ENCODE measurements at regions not wholly inside any gene's neighbourhood (a gene's known extent, or its start where the extent isn't known, plus 50 kb on each side); places are given as distances from the start of the nearest gene placed in this dataset.
A peak's percentile ranks its signal among the peaks of the same experiment; 100 is the strongest.

DNA sequence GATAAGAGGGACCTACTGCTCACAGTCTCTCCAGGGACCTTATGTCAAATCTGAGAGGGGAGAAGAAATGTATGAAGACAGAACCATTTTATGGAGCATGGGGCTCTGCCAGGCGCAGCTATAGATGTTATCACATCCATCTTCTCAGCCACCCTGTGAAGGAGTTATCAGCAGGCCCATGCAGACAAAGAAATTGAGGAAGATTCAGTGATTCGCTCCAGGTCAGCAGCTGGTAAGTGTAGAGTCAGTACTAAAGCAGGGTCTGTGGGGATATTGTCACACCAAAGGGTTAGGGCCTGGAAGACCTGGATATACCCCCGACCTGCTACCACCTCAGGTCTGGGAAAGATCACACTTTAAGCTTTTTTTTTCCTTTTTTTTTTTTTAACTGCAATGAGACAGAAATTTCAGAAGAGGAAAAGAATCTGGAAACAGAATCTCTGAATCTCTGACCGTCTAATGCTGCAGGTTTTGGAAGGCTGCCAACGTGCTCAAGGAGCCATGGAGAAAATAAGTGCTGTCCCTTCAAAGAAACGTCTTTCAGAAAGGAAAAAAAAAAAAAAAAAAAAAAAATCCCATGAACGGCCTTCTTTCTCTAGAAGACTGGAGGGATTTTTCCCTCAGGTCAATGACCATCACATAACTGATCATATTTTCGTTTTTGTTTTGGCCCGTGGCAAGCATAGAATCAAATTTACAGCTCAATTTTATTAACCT, 73.3 kb upstream of the PLEKHG7 start:
- H3K4me1 ChIP-seq, result peaks cover 9% of the 10 kb centered on the region
- H3K9ac ChIP-seq, result no peak overlapping the region
- H3K27ac ChIP-seq, result peak overlapping the region; percentile 56
- H3K27me3 ChIP-seq (ENCODE audit: control insufficient read depth, insufficient read depth, low read length), result no peaks in the 10 kb centered on the region
- no peaks in the 10 kb centered on the region for H3K36me3 ChIP-seq (ENCODE audit: control insufficient read depth, insufficient read depth, low read length)
- H3K4me3 ChIP-seq (ENCODE audit: low read depth, low read length), result no peak overlapping the region
- peak overlapping the region; percentile 81 for H2AFZ ChIP-seq
- H3K79me2 ChIP-seq, result no peaks in the 10 kb centered on the region
- H3K9me3 ChIP-seq (ENCODE audit: control insufficient read depth, low read length), result no peaks in the 10 kb centered on the region
- TF ChIP-seq, protein P1, sequence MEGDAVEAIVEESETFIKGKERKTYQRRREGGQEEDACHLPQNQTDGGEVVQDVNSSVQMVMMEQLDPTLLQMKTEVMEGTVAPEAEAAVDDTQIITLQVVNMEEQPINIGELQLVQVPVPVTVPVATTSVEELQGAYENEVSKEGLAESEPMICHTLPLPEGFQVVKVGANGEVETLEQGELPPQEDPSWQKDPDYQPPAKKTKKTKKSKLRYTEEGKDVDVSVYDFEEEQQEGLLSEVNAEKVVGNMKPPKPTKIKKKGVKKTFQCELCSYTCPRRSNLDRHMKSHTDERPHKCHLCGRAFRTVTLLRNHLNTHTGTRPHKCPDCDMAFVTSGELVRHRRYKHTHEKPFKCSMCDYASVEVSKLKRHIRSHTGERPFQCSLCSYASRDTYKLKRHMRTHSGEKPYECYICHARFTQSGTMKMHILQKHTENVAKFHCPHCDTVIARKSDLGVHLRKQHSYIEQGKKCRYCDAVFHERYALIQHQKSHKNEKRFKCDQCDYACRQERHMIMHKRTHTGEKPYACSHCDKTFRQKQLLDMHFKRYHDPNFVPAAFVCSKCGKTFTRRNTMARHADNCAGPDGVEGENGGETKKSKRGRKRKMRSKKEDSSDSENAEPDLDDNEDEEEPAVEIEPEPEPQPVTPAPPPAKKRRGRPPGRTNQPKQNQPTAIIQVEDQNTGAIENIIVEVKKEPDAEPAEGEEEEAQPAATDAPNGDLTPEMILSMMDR (IDR thresholded peaks at IDR 0.05), result no peak
- peak overlapping the region; percentile 43 for H3K4me2 ChIP-seq (ENCODE audit: low read length)

DNA sequence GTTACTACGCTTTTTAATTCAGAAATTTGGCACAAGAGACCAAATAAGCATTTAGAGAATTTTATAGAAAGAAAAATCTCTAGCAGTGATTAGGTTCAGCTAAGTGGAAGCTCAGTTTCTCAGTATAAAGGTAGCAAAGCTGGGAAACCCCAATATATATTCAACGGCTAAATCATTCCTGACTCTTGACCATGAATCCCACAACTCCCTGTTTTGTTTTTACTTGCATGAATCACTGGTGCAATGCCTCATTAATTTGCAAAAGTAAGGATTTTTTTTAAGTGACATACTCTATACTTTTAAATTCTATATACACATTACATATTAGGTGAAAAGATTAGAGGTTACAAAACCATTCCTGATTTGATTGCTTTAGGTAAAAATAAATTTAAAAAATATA, 74.3 kb upstream of the PLEKHG7 start:
- no peaks in the 10 kb centered on the region for H3K27me3 ChIP-seq (ENCODE audit: control insufficient read depth, insufficient read depth, low read length)
- no peak overlapping the region for H2AFZ ChIP-seq
- no peaks in the 10 kb centered on the region for H3K36me3 ChIP-seq (ENCODE audit: control insufficient read depth, insufficient read depth, low read length)
- no peak overlapping the region for H3K27ac ChIP-seq
- H3K4me3 ChIP-seq (ENCODE audit: low read depth, low read length), result no peak overlapping the region
- no peaks in the 10 kb centered on the region for H3K79me2 ChIP-seq
- no peak overlapping the region for H3K4me2 ChIP-seq (ENCODE audit: low read length)
- TF ChIP-seq, protein P1 (IDR thresholded peaks at IDR 0.05), result no peak
- peaks cover 9% of the 10 kb centered on the region for H3K4me1 ChIP-seq
- no peaks in the 10 kb centered on the region for H3K9me3 ChIP-seq (ENCODE audit: control insufficient read depth, low read length)
- no peak overlapping the region for H3K9ac ChIP-seq

DNA sequence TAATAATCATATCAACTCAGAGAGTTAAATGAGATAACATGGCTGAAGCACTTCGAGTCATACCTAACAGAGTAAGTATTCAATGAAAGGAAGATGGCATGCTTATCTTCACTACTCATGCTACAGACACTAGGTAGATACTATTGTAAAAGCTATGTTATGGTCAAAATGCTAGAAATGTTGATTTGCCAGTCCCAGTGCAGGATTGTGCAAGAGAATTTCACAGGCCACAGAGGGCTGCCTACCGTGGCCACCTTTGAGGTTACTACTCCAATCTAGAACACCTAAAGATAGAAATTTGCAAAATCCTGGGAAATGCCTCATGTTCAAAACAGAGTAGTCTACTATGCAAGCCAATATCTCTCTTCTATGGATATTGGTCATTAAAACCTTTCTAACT, 75.3 kb upstream of the PLEKHG7 start:
- Histone ChIP-seq H3K79me2 (no peaks in the 10 kb centered on the region), H3K27me3 (ENCODE audit: control insufficient read depth, insufficient read depth, low read length) (no peaks in the 10 kb centered on the region), H3K4me2 (ENCODE audit: low read length) (no peak overlapping the region), H3K4me1 (peaks cover 9% of the 10 kb centered on the region), H2AFZ (no peak overlapping the region), H3K4me3 (ENCODE audit: low read depth, low read length) (no peak overlapping the region), H3K36me3 (ENCODE audit: control insufficient read depth, insufficient read depth, low read length) (no peaks in the 10 kb centered on the region), H3K9me3 (ENCODE audit: control insufficient read depth, low read length) (no peaks in the 10 kb centered on the region), H3K27ac (no peak overlapping the region), H3K9ac (no peak overlapping the region)
- TF ChIP-seq, protein P1 (IDR thresholded peaks at IDR 0.05), result no peak

DNA sequence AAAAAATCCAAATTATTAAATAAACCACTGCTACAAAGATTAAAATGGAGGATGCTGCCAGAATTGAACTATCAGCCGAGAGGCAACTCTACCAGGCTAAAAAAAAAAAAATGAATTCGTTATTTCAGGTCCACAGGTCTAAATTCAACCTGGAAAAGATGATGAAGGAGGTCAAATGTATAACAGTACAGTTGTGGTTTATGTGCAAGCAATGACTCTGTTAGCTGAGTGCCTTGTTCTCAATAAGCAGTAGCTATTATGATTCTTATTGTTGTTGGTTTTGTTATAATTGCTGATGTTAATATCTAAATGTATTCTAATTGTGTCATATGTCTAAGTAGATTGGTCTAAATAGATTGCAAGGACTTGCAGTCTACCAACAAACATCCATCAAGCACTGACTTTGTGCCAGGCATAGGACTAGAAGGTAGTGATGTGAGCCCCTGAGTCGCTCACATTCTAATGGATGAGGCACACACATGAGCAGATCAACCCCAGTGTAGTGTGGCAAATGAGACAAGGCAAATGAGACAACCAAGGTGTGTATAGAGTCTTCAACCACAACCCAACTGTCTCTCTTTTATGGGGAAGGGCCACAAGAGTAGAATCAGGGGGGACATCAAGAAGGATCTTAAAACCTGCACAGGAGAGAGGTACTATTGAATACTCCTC, 77.0 kb upstream of the PLEKHG7 start:
- Histone ChIP-seq H3K36me3 (ENCODE audit: control insufficient read depth, insufficient read depth, low read length) (no peaks in the 10 kb centered on the region), H3K79me2 (no peaks in the 10 kb centered on the region), H3K27me3 (ENCODE audit: control insufficient read depth, insufficient read depth, low read length) (no peaks in the 10 kb centered on the region), H3K4me1 (peaks cover 9% of the 10 kb centered on the region), H3K27ac (no peak overlapping the region), H3K9me3 (ENCODE audit: control insufficient read depth, low read length) (no peaks in the 10 kb centered on the region), H2AFZ (no peak overlapping the region), H3K4me2 (ENCODE audit: low read length) (no peak overlapping the region), H3K9ac (no peak overlapping the region), H3K4me3 (ENCODE audit: low read depth, low read length) (no peak overlapping the region)
- TF ChIP-seq, protein P1 (IDR thresholded peaks at IDR 0.05), result no peak
